ENCODE measurements at regions not wholly inside any gene's neighbourhood (a gene's known extent, or its start where the extent isn't known, plus 50 kb on each side); places are given as distances from the start of the nearest gene placed in this dataset.

GRCh38 chr4:8688041-8688907 is 95.7 kb downstream of the CPZ start:
- H3K27ac ChIP-seq = no peak overlapping the region
- H3K4me1 ChIP-seq = no peaks in the 10 kb centered on the region
- H3K4me3 ChIP-seq = no peak overlapping the region
- intact Hi-C loops (cut with DNase I) = no loop called here
- WGBS, 4 donors = 17 to 20% (median 20%) methylated on average over 38 to 41 of the region's 41 CpGs
- ATAC-seq (peak in 1 of 4 donors; percentile 20), DNase-seq (peak in 1 of 5 donors; percentile 57)
- TF ChIP-seq CTCF (IDR thresholded peaks at IDR 0.05) = peak in 10 of 12 donors; percentile 21 to 52 (median 38)
- no peak for TF ChIP-seq POLR2A (IDR thresholded peaks at IDR 0.05)
- H3K27me3 ChIP-seq = peaks cover 0 to 43% (median 19%) of the 10 kb centered on the region in 9 donors
- peaks cover 0 to 3% (median 0%) of the 10 kb centered on the region in 12 donors for H3K9me3 ChIP-seq
- H3K36me3 ChIP-seq = no peaks in the 10 kb centered on the region

GRCh38 chr4:8687083-8687482 is 94.5 kb downstream of the CPZ start:
- no peak for DNase-seq
- Histone ChIP-seq H3K36me3 (no peaks in the 10 kb centered on the region), H3K4me3 (no peak overlapping the region), H3K27ac (no peak overlapping the region), H3K27me3 (peaks cover 0 to 49% (median 19%) of the 10 kb centered on the region in 9 donors), H3K4me1 (peaks cover 0 to 5% (median 0%) of the 10 kb centered on the region in 12 donors), H3K9me3 (no peaks in the 10 kb centered on the region)
- no peak for TF ChIP-seq POLR2A (IDR thresholded peaks at IDR 0.05)
- no peak for TF ChIP-seq CTCF (IDR thresholded peaks at IDR 0.05)
- intact Hi-C loops (cut with DNase I) = no loop called here
- no peak for ATAC-seq
- 84 to 96% (median 90%) methylated on average over 1 of the region's 1 CpG for WGBS, 4 donors

- TF ChIP-seq CTCF (IDR thresholded peaks at IDR 0.05) (no peak), POLR2A (IDR thresholded peaks at IDR 0.05) (no peak)
- H3K27ac ChIP-seq = no peak overlapping the region
- H3K36me3 ChIP-seq = no peaks in the 10 kb centered on the region
- H3K27me3 ChIP-seq = peaks cover 0 to 52% (median 19%) of the 10 kb centered on the region in 9 donors
- no peaks in the 10 kb centered on the region for H3K9me3 ChIP-seq
- ATAC-seq = no peak
- peaks cover 0 to 8% (median 0%) of the 10 kb centered on the region in 12 donors for H3K4me1 ChIP-seq
- 77 to 86% (median 83%) methylated on average over 4 to 6 of the region's 6 CpGs for WGBS, 4 donors
- intact Hi-C loops (cut with DNase I) = no loop called here
- DNase-seq = peak in 1 of 5 donors; percentile 25
- H3K4me3 ChIP-seq = no peak overlapping the region
Observed at GRCh38 chr4:8685831-8686230, 93.3 kb downstream of the CPZ start.

- no peaks in the 10 kb centered on the region for H3K9me3 ChIP-seq
- TF ChIP-seq CTCF (IDR thresholded peaks at IDR 0.05) (no peak), POLR2A (IDR thresholded peaks at IDR 0.05) (no peak)
- H3K4me1 ChIP-seq = peaks cover 0 to 8% (median 0%) of the 10 kb centered on the region in 12 donors
- peaks cover 0 to 35% (median 14%) of the 10 kb centered on the region in 9 donors for H3K27me3 ChIP-seq
- no peak overlapping the region for H3K4me3 ChIP-seq
- ATAC-seq = no peak
- no peaks in the 10 kb centered on the region for H3K36me3 ChIP-seq
- no peak overlapping the region for H3K27ac ChIP-seq
- intact Hi-C loops (cut with DNase I) = no loop called here
- whole genome bisulfite sequencing, 4 donors = 92 to 94% (median 92%) methylated on average over 5 of the region's 5 CpGs
- no peak for DNase-seq
Observed at GRCh38 chr4:8683462-8683861, 90.9 kb downstream of the CPZ start.
